IMR-90 (cell line): ENCODE measurements at regions not wholly inside any gene's neighbourhood (a gene's known extent, or its start where the extent isn't known, plus 50 kb on each side); places are given as distances from the start of the nearest gene placed in this dataset.

ENCODE experiments used
- ATAC-seq: fragments of 200-7000 bp; cut with Tn5 transposase; 2 replicates; pipeline ENCODE4 v1.9.1; 2020; ENCODE audit warnings: low read depth, mild to moderate bottlenecking, moderate library complexity
- BruUV-seq: library from RNA; stranded (reverse); fragments of 400-500 nt; replicated peaks from 2 replicates; lab custom pipeline; 2021; lab: Mats Ljungman, UMichigan
- CTCF ChIA-PET: fragments of 300-600 bp; formaldehyde crosslinking; extraction: SDS; loops from one replicate; lab custom pipeline; 2021; ENCODE audit warnings: antibody characterized with exemption; lab: Yijun Ruan, JAX
- POLR2A ChIA-PET: fragments of 300-600 bp; sonication (Branson Sonifier 250); formaldehyde crosslinking; loops from one replicate; lab custom pipeline; 2022; ENCODE audit warnings: antibody characterized with exemption; ENCODE audit not compliant: unreplicated experiment; lab: Charles Lee
- DNase-seq: peaks from one replicate; pipeline ENCODE4 v3.0.0; 2013
- H2AFZ ChIP-seq: replicated peaks from 2 replicates; pipeline ENCODE3; 2013; ENCODE audit warnings: low read length, mild to moderate bottlenecking; ENCODE audit not compliant: poor library complexity
- H2AK5ac ChIP-seq: 2 replicates; pipeline ENCODE4 v1.6.1; 2013; ENCODE audit warnings: low read depth, low read length, inconsistent platforms
- H2AK9ac ChIP-seq: replicated peaks from 2 replicates; pipeline ENCODE3; 2013; ENCODE audit warnings: mild to moderate bottlenecking, low read depth, low read length, moderate library complexity; ENCODE audit not compliant: poor library complexity
- H2BK120ac ChIP-seq: 2 replicates; pipeline ENCODE4 v1.6.1; 2013; ENCODE audit warnings: low read depth, low read length, inconsistent platforms
- H2BK15ac ChIP-seq: 3 replicates; pipeline ENCODE4 v1.6.1; 2013; ENCODE audit warnings: low read depth, low read length, inconsistent platforms
- H2BK20ac ChIP-seq: 2 replicates; pipeline ENCODE4 v1.6.1; 2013; ENCODE audit warnings: low read depth, mild to moderate bottlenecking, inconsistent platforms, low read length, moderate library complexity
- H2BK5ac ChIP-seq: 2 replicates; pipeline ENCODE4 v1.6.1; 2013; ENCODE audit warnings: mild to moderate bottlenecking, low read depth, low read length, inconsistent platforms; ENCODE audit not compliant: poor library complexity, severe bottlenecking
- H3K14ac ChIP-seq: replicated peaks from 2 replicates; pipeline ENCODE4 v1.6.1; 2013; ENCODE audit warnings: low read depth, low read length, inconsistent platforms
- H3K18ac ChIP-seq: 2 replicates; pipeline ENCODE4 v1.6.1; 2013; ENCODE audit warnings: low read depth, low read length, control low read depth
- H3K23ac ChIP-seq: 2 replicates; pipeline ENCODE4 v1.6.1; 2013; ENCODE audit warnings: low read depth, low read length, inconsistent platforms
- H3K27ac ChIP-seq: 2 replicates; pipeline ENCODE4 v1.5.1; 2013; ENCODE audit warnings: mild to moderate bottlenecking, control low read depth, low read length; ENCODE audit not compliant: insufficient read depth
- H3K27me3 ChIP-seq: 2 replicates; pipeline ENCODE4 v1.6.1; 2013; ENCODE audit warnings: low read length; ENCODE audit not compliant: control insufficient read depth, insufficient read depth
- H3K36me3 ChIP-seq: 2 replicates; pipeline ENCODE4 v1.6.1; 2013; ENCODE audit warnings: low read length, mixed read lengths; ENCODE audit not compliant: control insufficient read depth, insufficient read depth
- H3K4ac ChIP-seq: 2 replicates; pipeline ENCODE4 v1.6.1; 2013; ENCODE audit warnings: low read depth, low read length, inconsistent platforms
- H3K4me1 ChIP-seq: 2 replicates; pipeline ENCODE4 v1.6.1; 2013; ENCODE audit warnings: low read length, mixed read lengths; ENCODE audit not compliant: control insufficient read depth, insufficient read depth
- H3K4me2 ChIP-seq: 2 replicates; pipeline ENCODE4 v1.6.1; 2013; ENCODE audit warnings: low read depth, mild to moderate bottlenecking, control low read depth, low read length, moderate library complexity
- H3K4me3 ChIP-seq: 2 replicates; pipeline ENCODE4 v1.5.1; 2013; ENCODE audit warnings: low read depth, mild to moderate bottlenecking, control low read depth, low read length, moderate library complexity; ENCODE audit not compliant: insufficient read depth
- H3K56ac ChIP-seq: 2 replicates; pipeline ENCODE4 v1.6.1; 2013; ENCODE audit warnings: low read length, inconsistent platforms; ENCODE audit not compliant: insufficient read depth; ENCODE audit errors: extremely low read depth
- H3K79me1 ChIP-seq, 2 experiments: 2 replicates each; pipeline ENCODE4 v1.6.1; 2013; ENCODE audit warnings: low read length in 2 of 2, inconsistent platforms in 1 of 2, low read depth in 1 of 2
- H3K9ac ChIP-seq: 2 replicates; pipeline ENCODE4 v1.6.1; 2013; ENCODE audit warnings: low read depth, low read length, control low read depth
- H3K9me1 ChIP-seq: 2 replicates; pipeline ENCODE4 v1.6.1; 2013; ENCODE audit warnings: low read length, inconsistent platforms; ENCODE audit not compliant: insufficient read depth
- H3K9me3 ChIP-seq: 2 replicates; pipeline ENCODE4 v1.6.1; 2013; ENCODE audit warnings: low read length; ENCODE audit not compliant: control insufficient read depth, insufficient read depth
- H4K20me1 ChIP-seq: 2 replicates; pipeline ENCODE4 v1.6.1; 2013; ENCODE audit warnings: low read length, inconsistent platforms; ENCODE audit not compliant: insufficient read depth
- H4K5ac ChIP-seq: 2 replicates; pipeline ENCODE4 v1.6.1; 2013; ENCODE audit warnings: mild to moderate bottlenecking, low read depth, low read length, control low read depth
- H4K8ac ChIP-seq, 2 experiments: 2 replicates each; pipeline ENCODE4 v1.6.1; 2013; ENCODE audit warnings: low read depth in 2 of 2, low read length in 2 of 2, control low read depth in 1 of 2, inconsistent platforms in 1 of 2
- H4K91ac ChIP-seq: 2 replicates; pipeline ENCODE4 v1.6.1; 2013; ENCODE audit warnings: low read depth, low read length, inconsistent platforms; ENCODE audit not compliant: insufficient read depth
- BHLHE40 ChIP-seq: fragments of 150-350 bp; IDR thresholded peaks from 2 replicates; pipeline ENCODE4 v1.6.1; 2016; ENCODE audit warnings: mild to moderate bottlenecking, low read depth, low read length
- CEBPB ChIP-seq: IDR thresholded peaks from 2 replicates; pipeline ENCODE4 v1.6.1; 2012; ENCODE audit warnings: low read depth, low read length, improper control_type of control experiment
- CHD1 ChIP-seq: IDR thresholded peaks from 2 replicates; pipeline ENCODE4 v1.6.1; 2012; ENCODE audit warnings: low read depth, low read length, improper control_type of control experiment
- CTCF ChIP-seq: conservative IDR thresholded peaks from 2 replicates; pipeline ENCODE4 v1.5.1; 2012; ENCODE audit warnings: mild to moderate bottlenecking, low read depth, low read length, improper control_type of control experiment
- ELK1 ChIP-seq: fragments of 150-350 bp; IDR thresholded peaks from 2 replicates; pipeline ENCODE4 v1.6.1; 2016; ENCODE audit warnings: low read depth, mild to moderate bottlenecking, low read length, moderate library complexity, borderline replicate concordance
- FOS ChIP-seq: fragments of 150-350 bp; IDR thresholded peaks from 2 replicates; pipeline ENCODE4 v1.6.1; 2016; ENCODE audit warnings: low read depth, low read length
- MAFK ChIP-seq: IDR thresholded peaks from 2 replicates; pipeline ENCODE4 v1.6.1; 2012; ENCODE audit warnings: low read depth, low read length, improper control_type of control experiment
- MAZ ChIP-seq: IDR thresholded peaks from 2 replicates; pipeline ENCODE4 v1.6.1; 2012; ENCODE audit warnings: low read depth, mild to moderate bottlenecking, low read length, improper control_type of control experiment, moderate library complexity, borderline replicate concordance
- MXI1 ChIP-seq: IDR thresholded peaks from 2 replicates; pipeline ENCODE4 v1.6.1; 2012; ENCODE audit warnings: low read depth, mild to moderate bottlenecking, low read length, moderate library complexity, borderline replicate concordance
- NFE2L2 ChIP-seq: fragments of 150-350 bp; IDR thresholded peaks from 2 replicates; pipeline ENCODE4 v1.6.1; 2016; ENCODE audit warnings: low read depth, mild to moderate bottlenecking, low read length
- POLR2A ChIP-seq: IDR thresholded peaks from 2 replicates; pipeline ENCODE4 v1.6.1; 2012; ENCODE audit warnings: mild to moderate bottlenecking, low read depth, low read length
- RAD21 ChIP-seq: IDR thresholded peaks from 2 replicates; pipeline ENCODE4 v1.6.1; 2012; ENCODE audit warnings: low read length, improper control_type of control experiment
- RCOR1 ChIP-seq: IDR thresholded peaks from 2 replicates; pipeline ENCODE4 v1.6.1; 2012; ENCODE audit warnings: mild to moderate bottlenecking, low read length, improper control_type of control experiment; ENCODE audit not compliant: insufficient replicate concordance
- RFX5 ChIP-seq: IDR thresholded peaks from 2 replicates; pipeline ENCODE4 v1.8.0; 2012; ENCODE audit warnings: low read depth, mild to moderate bottlenecking, low read length, moderate library complexity
- SMC3 ChIP-seq: fragments of 150-350 bp; IDR thresholded peaks from 2 replicates; pipeline ENCODE4 v1.6.1; 2016; ENCODE audit warnings: low read depth, mild to moderate bottlenecking, antibody characterized with exemption, low read length, moderate library complexity
- USF2 ChIP-seq: fragments of 150-350 bp; IDR thresholded peaks from 2 replicates; pipeline ENCODE4 v1.6.1; 2017; ENCODE audit warnings: mild to moderate bottlenecking, antibody characterized with exemption, low read length, low read depth
- dilution Hi-C: fragments of 300-500 bp; cut with HindIII; formaldehyde crosslinking; loops from one replicate; pipeline ENCODE4 v1.14.3; 2018; ENCODE audit warnings: low sequenced_read_pairs; ENCODE audit not compliant: unreplicated experiment
- in situ Hi-C: fragments of 300-500 bp; cut with MboI; formaldehyde crosslinking; loops from 3 replicates; pipeline ENCODE4 v1.14.3; 2019; ENCODE audit warnings: low sequenced_read_pairs, inconsistent platforms, mixed read lengths
- intact Hi-C: fragments of 100-400 bp; cut with micrococcal nuclease; formaldehyde crosslinking; loops from 2 replicates; pipeline ENCODE4 v1.10.0; 2022

GRCh38 chr2:177058747-177059146 lies 153.8 kb upstream of the HNRNPA3 start:
- no peak overlapping the region for H3K27ac ChIP-seq
- no peaks in the 10 kb centered on the region for H3K9me3 ChIP-seq
- no peak overlapping the region for H4K8ac ChIP-seq
- ATAC-seq (no peak), DNase-seq (no peak)
- no peaks in the 10 kb centered on the region for H3K9me1 ChIP-seq
- CTCF ChIA-PET, result interaction anchor here (0.9 kb wide), 1 partner anchor 19 kb away, joined by 3 read pairs; no protein-coding TSS in a partner anchor
- BruUV-seq, result no TSS peak
- H3K4me2 ChIP-seq, result no peak overlapping the region
- no peak overlapping the region for H2BK20ac ChIP-seq
- no peaks in the 10 kb centered on the region for H4K20me1 ChIP-seq
- H3K18ac ChIP-seq, result no peak overlapping the region
- no peak overlapping the region for H3K9ac ChIP-seq
- H4K91ac ChIP-seq, result no peak overlapping the region
- H3K56ac ChIP-seq, result no peak overlapping the region
- H3K27me3 ChIP-seq, result peaks cover 1% of the 10 kb centered on the region; the same call in 1 of the 2 replicates
- no peak overlapping the region for H3K14ac ChIP-seq
- no peak overlapping the region for H2AK5ac ChIP-seq
- no peak overlapping the region for H4K5ac ChIP-seq
- H3K36me3 ChIP-seq, result no peaks in the 10 kb centered on the region
- no peak overlapping the region for H2BK5ac ChIP-seq
- H2AK9ac ChIP-seq, result no peak overlapping the region
- no peak overlapping the region for H3K4ac ChIP-seq
- H3K23ac ChIP-seq, result no peak overlapping the region
- in situ Hi-C loops (no loop called here), intact Hi-C loops (no loop called here), dilution Hi-C loops (no loop called here)
- no peak overlapping the region for H2AFZ ChIP-seq
- no peaks in the 10 kb centered on the region for H3K79me1 ChIP-seq
- H2BK15ac ChIP-seq, result no peak overlapping the region
- TF ChIP-seq CHD1 (no peak), BHLHE40 (no peak), CTCF (no peak), FOS (no peak), RAD21 (no peak), POLR2A (no peak), CEBPB (no peak), ELK1 (no peak), SMC3 (no peak), MAZ (no peak), MXI1 (no peak), RFX5 (no peak), NFE2L2 (no peak), MAFK (no peak), RCOR1 (no peak), USF2 (no peak)
- no peaks in the 10 kb centered on the region for H3K4me1 ChIP-seq
- no peak overlapping the region for H3K4me3 ChIP-seq
- H2BK120ac ChIP-seq, result no peak overlapping the region
- POLR2A ChIA-PET, result no interaction called here
